ENCODE measurements at regions not wholly inside any gene's neighbourhood (a gene's known extent, or its start where the extent isn't known, plus 50 kb on each side); places are given as distances from the start of the nearest gene placed in this dataset.

- H3K36me3 ChIP-seq: no peaks in the 10 kb centered on the region
- no peaks in the 10 kb centered on the region for H3K27me3 ChIP-seq
- H3K9me3 ChIP-seq: no peaks in the 10 kb centered on the region
- no peak for DNase-seq
- no peak for TF ChIP-seq CTCF (IDR thresholded peaks at IDR 0.05)
- H3K4me3 ChIP-seq: no peak overlapping the region
- H3K4me1 ChIP-seq: no peaks in the 10 kb centered on the region
- intact Hi-C loops (cut with DNase I; ENCODE audit: low total_unique reads): no loop called here
- no peak overlapping the region for H3K27ac ChIP-seq
Observed at GRCh38 chr6:100246206-100246605, 218.5 kb downstream of the SIM1 start.

GRCh38 chr6:100240798-100241197, 223.9 kb downstream of the SIM1 start:
- Histone ChIP-seq H3K4me1 (no peaks in the 10 kb centered on the region), H3K36me3 (no peaks in the 10 kb centered on the region), H3K4me3 (no peak overlapping the region), H3K27ac (no peak overlapping the region), H3K9me3 (no peaks in the 10 kb centered on the region), H3K27me3 (no peaks in the 10 kb centered on the region)
- intact Hi-C loops (cut with DNase I; ENCODE audit: low total_unique reads): no loop called here
- DNase-seq: no peak
- TF ChIP-seq CTCF (IDR thresholded peaks at IDR 0.05): no peak

- intact Hi-C loops (cut with DNase I; ENCODE audit: low total_unique reads): no loop called here
- Histone ChIP-seq H3K9me3 (no peaks in the 10 kb centered on the region), H3K36me3 (no peaks in the 10 kb centered on the region), H3K4me3 (no peak overlapping the region), H3K27ac (no peak overlapping the region), H3K4me1 (no peaks in the 10 kb centered on the region), H3K27me3 (no peaks in the 10 kb centered on the region)
- TF ChIP-seq CTCF (IDR thresholded peaks at IDR 0.05): no peak
- no peak for DNase-seq
Observed at GRCh38 chr6:100237821-100238220, 226.9 kb downstream of the SIM1 start.

- H3K36me3 ChIP-seq: no peaks in the 10 kb centered on the region
- no peak overlapping the region for H3K27ac ChIP-seq
- no peak for DNase-seq
- intact Hi-C loops (cut with DNase I; ENCODE audit: low total_unique reads): no loop called here
- no peaks in the 10 kb centered on the region for H3K27me3 ChIP-seq
- no peak for TF ChIP-seq CTCF (IDR thresholded peaks at IDR 0.05)
- no peak overlapping the region for H3K4me3 ChIP-seq
- no peaks in the 10 kb centered on the region for H3K4me1 ChIP-seq
- no peaks in the 10 kb centered on the region for H3K9me3 ChIP-seq
Observed at GRCh38 chr6:100236389-100236788, 228.3 kb downstream of the SIM1 start.

GRCh38 chr6:100235631-100236030, 229.1 kb downstream of the SIM1 start:
- intact Hi-C loops (cut with DNase I; ENCODE audit: low total_unique reads): no loop called here
- DNase-seq: no peak

More at GRCh38 chr6:100235631-100236030, 229.1 kb downstream of the SIM1 start:
- Histone ChIP-seq H3K27ac (no peak overlapping the region), H3K36me3 (no peaks in the 10 kb centered on the region), H3K4me1 (no peaks in the 10 kb centered on the region), H3K9me3 (no peaks in the 10 kb centered on the region), H3K4me3 (no peak overlapping the region), H3K27me3 (no peaks in the 10 kb centered on the region)
- no peak for TF ChIP-seq CTCF (IDR thresholded peaks at IDR 0.05)

All from tibial artery (tissue), 4 donors.